ENCODE measurements at regions not wholly inside any gene's neighbourhood (a gene's known extent, or its start where the extent isn't known, plus 50 kb on each side); places are given as distances from the start of the nearest gene placed in this dataset.

DNA sequence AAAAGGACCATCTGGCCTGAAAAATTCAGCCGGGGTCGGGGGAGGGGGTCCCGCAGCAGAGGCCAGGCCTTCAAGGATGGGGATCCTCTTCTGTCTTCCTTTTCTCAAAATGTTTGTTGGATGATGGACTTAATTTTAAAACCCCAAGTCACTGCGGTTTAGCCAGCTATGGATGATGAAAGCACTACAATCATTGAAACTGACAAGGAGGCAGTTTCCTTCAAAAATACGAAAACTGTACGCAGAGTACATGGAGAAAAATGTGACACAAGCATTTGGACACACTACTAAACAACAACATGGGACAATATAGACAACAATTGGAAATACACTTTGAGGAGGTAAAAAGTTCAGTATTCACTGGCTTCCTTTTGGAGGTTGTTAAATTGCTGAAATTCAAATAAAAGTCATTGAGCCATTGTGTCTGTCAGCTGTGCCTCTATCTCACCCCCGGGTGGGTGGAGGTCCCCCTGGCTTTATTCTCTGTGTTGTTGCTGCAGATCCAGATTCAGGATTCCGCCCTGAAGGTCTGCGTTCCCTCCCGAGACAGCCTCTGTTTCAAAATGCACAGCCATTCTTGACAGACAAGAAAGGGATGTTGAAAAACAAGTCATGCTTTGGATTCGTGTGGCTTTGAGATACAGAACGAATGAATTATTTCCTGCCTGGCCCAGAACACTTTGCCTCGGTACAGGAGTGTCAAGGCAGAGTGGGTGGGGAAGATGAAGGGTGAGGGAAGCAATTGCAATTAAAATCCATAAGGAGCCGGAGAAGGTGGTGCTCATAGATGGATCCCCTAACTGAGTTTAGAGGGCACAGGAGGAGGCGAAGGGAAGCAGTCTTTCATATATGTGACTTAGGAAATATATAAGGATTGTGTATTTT, 118.2 kb downstream of the TTLL2 start:
- DNase-seq = no peak

DNA sequence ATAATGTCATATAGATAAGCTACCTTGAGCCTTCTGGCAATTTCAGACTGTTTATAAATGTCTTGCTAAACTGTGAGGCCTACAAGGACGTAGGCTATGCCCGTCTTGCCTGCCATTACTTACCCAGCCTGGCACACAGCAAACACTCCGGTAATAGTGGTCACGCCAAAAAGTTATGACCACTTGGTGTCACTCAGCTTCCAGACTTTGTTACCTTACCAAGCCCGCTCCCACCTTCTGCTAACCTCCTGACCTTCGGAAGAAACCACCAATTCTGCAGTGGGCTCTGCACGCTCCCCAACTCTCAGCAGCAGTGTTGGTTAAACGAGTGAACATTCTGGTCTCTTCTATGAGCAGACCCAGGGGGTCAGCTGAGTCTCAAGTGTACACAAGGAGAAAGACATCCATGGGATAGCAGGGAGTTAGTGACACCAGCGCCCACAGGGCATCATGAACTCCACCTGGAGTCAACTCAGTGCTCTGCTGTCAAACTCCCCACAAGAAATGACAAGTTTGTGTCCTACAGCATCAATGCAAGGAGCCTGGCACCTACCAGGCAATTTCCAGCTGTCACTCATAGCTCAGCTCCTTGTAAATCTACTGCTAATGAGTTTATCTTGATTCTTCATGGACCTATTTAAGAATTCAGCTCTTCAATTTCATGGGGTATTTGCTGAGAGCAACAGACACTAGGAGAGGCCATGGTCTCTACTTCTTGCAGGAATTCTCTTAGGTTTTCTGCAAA, 119.9 kb downstream of the TTLL2 start:
- no peak for DNase-seq

DNA sequence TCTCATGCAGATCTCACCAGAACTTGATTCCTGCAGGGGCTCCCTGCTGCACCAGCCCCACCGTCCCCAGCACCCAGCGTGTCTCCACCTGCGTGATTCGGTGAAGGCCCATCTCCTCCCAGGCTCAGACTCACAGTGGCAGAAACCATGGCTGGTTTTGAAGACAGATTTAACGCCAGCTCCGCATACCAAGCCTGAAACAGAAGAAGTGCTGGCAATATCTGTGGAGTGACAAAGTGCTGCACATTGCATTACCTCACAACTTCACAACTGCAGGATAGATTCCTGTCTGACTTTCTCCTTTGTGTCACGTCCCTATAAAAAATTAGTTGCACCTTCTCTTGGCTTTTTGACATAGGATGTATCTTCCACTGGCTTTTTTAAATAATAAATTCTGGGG, 120.7 kb downstream of the TTLL2 start:
- no peak for DNase-seq

DNA sequence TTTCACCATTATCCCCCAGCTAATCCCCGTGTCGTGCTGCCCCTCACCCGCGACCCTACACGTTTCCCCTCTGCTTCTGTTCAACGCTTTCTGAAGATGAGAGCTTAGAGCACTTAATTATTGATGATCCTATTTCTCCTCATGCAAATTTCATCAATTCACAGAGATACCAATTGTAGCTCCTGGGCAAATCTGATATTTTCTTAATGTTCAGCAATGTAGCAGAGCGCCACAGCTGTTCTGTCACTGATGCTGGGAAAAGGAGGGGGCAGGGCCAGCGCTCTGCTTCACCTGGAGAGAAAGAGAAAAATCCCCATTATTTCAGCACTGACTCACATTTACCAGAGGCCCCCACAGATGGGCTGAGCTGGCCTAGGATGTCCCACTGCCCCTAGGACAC, 121.2 kb downstream of the TTLL2 start:
- DNase-seq = no peak

DNA sequence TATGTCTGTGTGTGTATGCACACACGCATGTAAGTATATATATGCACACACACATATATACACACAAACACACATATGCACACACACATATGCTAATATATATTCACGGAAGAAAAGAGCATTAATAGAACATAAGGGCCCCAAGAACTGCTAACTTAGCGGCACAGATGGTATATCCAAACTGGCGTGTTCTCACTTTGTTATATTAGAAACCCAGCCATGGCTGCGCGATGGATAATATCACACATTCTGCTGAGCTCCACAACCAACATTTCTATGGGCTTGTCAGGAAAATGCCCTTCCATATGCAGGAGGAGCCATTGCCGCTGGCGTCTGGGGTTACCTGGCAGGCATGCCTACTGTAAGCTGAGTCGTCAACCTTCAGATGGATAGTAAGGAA, 122.1 kb downstream of the TTLL2 start:
- no peak for DNase-seq

DNA sequence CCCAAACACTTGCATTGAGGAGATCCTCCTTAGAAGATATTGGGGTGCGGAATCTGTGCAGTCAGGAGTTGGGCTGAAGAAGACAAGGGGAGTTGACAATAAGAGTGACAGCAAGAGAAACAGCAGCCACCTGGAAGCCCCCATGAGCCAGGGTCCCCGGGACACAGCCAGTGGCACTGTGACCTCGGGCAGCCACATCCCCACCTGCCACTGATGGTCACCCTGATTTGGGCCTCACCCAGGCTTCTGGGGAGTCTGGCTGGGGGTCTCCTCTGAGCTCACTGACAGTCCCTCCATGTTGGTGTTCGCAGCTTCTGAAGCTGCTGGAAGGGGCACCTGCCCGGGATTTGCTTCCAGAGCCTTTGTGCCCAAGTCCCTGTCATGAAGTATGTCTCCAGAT, 123.5 kb downstream of the TTLL2 start:
- DNase-seq = no peak

DNA sequence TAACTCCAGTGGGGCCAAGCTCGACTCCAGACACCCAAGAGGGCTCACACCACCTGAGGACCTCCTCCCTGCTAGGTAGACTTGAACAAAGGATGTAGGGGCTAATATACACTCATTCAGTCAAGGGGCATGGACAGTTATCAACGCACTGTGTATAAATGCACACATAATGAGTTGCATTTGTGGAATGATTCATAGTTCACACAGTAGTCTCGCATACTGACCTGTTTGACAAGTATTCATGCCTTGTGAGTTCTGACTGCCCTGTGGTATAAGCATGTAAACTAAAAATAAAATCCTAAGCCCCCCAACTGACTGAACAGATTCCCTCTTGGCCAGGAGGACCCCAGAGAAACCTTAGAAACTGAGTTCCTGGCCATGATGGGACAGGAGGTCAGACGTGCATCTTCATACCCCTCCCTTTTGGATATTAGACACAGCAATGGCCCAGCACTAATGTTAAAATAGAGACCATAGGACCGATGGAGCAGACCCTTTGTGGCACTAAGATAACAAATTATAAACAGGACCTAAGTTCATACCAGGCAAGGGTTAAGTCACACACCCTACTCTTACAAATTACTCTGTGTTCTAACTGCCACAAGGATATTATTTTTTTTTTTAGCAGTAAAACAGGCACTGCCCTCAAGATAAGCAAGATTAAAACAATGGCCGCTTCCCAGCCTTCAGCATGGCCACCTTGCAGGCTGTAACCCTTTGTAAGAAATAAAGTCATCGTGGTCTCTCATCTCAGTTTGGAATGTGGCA, 124.4 kb downstream of the TTLL2 start:
- no peak for DNase-seq

DNA sequence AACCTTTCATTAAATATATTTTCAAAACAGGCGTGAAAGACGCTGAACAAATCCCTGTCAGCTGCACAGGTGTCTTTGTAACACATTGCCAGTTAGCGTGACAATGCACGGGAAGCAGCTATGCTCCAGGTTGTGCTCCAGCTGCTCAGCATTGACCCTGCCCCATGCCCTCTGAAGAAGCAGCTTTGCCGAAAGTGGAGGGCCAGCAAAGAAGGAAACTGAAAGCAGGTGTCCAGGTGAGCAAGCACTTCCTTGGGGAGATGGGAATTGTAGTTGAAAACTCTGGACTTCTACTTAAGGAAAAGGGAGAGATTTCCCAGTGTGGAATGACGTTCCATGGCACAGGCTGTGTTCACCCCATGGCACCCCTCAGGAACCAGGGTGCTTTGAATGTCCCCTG, 125.7 kb downstream of the TTLL2 start:
- DNase-seq = no peak

DNA sequence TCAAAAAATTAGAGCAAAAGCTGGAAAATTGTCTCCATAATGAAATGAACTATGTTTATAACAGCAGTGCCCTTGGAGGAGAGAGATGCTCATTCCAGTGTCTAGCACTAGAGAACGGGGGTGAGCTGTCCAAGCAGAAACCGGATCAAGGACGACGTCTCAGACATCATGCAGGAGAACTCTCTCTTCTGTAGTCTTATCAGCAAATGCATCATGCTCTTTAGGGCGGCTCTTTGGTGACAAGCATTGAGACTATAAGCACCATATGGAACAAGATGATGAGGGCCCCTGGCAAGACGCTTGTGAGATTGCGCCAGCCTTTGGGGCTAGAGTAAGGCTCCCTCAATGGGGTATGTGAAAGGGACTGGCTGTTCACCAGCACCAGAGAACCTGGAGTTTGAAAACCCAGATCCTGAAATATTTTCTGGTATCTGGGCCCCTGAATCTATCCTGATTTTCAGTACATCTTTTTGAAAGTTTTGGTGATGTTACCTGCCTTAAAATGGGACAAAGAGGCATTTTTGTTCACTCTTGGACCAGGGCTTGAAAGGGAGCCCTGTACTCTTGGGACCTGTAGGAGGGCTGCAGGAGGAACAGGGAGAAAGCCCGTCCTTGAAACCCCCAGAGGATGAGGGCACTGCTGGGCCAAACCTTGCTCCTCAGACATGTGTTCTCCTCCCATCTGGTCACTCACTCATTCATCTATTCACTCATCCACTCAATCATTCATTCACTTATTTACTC, 127.6 kb downstream of the TTLL2 start:
- DNase-seq = no peak

DNA sequence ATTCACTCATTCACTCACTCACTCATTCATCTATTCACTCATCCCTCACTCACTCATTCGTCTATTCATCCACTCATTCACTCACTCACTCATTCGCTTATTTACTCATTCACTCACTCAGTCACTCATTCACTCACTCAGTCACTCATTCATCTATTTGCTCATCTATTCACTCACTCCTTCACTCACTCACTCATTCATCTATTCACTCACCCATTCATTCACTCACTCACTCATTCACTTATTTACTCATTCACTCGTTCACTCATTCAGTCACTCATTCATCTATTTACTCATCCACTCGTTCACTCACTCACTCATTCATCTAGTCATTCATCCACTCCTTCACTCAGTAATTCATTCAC, 128.2 kb downstream of the TTLL2 start:
- DNase-seq = no peak

DNA sequence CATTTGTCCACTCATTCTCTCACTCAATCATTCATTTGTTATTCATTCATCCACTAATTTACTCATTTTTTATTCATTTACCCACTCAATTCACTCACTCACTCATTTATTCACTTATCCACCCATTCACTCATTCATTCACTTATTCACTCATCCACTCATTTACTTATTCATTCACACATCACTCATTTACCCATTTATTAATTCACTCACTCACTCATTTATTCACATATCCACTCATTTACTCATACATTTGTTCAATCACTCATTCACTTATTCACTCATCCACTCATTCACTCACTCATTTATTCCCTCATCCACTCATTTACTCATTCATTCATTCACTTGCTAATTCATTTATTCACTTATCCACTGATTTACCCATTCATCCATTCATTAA, 129.1 kb downstream of the TTLL2 start:
- no peak for DNase-seq

DNA sequence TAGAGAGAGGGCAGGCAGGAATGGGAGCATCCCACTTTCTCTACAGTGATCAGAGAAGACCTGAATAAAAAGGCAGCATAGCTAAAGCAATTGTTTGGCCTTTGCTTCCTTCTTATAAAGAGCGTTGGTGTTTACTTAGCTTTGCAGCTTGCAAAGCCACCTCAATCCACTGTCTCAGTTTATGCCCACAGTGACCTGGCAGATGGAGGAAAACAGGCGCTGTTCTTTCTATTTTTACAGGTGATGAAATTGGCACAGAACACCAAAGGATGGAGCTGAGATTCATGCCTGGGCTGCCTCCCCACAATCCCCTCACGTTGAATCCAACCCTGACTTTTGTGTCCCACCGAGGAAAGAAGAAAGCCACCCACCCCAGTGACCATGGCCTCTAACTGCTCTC, 130.5 kb downstream of the TTLL2 start:
- DNase-seq = no peak

DNA sequence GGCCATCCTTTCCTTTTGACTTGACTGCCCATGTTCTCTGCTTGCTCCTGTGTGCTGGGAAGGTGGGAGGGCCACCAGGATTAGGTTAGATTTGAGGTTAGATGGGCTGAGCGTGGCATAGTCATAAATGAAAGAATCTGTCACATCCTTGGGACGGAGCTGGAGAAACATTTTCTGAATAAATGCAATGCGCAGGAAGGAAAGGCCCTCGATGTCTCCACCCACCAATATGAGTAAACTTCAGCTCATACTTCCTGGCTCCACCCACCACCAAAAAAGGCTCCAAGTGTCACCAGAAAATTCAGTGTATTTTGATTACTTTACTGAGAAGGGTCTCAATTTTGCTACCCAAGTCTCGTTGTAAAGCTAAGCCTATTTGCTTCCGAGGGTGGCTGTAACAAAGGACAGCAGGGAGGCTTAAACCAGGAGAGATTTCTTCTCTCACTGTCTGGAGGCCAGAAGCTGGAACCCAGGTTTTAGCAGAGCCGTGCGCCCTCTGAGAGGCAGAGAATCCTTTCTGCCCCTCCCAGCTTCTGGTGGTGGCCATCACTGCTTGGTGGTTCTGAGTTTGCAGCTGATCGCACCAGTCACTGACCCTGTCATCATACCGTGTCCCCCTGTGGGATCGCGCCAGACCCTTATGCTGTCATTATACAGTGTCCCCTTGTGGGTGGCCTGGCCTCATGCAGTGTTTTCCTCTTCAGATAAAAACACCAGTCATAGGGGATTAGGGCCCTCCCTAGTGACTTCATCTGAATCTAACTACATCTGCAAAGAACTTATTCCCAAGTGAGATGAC, 137.8 kb downstream of the TTLL2 start:
- no peak for DNase-seq

DNA sequence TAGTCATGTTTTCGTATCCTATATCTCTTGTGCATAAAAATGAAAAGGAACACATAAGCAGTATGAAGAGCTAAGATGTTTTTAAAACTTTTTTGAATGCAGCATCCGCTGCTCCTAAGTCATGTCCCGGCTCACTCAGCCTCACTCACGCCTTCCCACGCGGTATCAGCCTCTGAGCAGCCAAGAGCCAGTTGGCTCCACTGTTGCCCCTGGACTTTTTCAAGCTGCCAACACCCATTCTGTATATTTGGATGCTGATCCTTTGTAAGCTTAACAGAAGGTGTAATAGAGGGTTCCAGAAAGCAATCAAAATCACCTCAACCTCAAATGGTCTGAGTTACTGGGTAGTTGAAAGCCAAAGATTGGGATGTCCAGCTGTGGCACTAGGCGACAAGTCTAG, 139.3 kb downstream of the TTLL2 start:
- no peak for DNase-seq

DNA sequence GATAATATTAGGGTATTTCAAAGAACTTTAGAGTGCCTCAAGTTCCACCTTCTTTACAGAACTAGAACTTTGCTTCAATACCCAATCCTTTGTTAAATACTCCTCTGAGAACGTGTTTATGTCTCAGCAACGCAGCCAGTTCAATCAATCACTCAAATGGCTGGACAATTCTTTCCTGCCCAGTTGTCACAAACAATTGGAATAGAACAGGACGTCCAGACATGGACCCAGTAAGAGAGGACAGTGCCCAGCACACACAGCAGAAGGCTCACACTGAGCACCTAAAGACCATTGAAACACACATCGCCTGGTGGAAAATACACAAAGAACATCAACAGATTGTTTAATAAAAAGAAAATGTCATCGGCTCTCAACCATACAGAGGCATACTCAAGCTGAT, 140.6 kb downstream of the TTLL2 start:
- no peak for DNase-seq

DNA sequence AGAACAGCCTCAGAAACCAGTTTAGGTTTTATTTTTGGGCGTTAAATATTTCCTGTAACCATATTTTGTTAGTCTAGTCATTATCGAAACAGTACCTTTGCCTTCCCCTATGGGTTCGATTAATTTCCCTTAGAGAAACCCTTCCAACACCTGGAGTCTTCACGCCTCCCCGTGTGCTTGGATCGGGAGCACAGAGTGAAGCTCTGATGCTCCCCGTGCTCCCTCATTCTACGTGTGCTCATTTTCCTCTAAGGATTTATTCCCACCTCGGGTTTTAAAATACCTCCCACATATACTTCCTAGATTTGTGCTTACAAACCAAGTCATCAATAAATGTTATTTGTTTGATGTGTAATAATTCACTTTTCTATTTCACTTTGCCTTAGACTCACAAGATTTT, 142.4 kb downstream of the TTLL2 start:
- DNase-seq = no peak

DNA sequence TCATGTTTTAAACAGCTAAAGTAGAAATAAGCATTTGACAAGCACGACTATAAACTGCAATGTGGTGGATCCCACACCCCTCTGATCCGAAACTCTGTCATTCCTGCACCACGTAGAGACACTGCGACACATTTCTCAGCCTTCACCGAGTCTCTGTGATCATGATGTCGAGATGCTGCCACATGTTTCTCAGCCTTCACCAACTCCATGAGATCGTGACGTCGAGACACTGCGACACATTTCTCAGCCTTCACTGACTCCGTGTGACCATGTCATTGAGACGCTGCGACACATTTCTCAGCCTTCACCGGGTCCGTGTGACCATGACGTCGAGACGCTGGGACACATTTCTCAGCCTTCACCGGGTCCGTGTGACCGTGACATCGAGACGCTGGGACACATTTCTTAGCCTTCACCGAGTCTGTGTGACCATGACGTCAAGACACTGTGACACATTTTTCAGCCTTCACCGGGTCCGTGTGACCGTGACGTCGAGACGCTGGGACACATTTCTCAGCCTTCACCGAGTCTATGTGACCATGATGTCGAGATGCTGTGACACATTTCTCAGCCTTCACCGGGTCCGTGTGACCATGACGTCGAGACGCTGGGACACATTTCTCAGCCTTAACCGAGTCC, 143.0 kb downstream of the TTLL2 start:
- no peak for DNase-seq

DNA sequence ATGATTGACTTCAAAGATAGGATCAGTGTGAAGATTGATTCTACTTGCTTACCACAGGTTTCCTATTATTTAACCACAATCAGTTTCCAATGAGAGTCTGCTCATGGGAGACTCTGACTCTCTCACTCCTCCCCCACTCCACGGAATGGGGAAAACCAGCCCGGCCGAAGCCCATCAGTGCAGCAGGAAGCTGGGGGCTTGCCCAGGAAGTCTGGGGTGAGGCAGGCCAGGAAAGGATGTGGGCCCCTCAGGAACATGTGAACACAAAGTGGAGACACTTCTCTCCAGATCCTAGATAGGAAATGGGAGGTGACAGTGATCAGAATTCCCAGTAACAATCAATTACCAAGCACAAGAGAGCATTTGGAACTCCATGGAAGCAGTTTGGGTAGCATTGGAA, 144.2 kb downstream of the TTLL2 start:
- no peak for DNase-seq

DNA sequence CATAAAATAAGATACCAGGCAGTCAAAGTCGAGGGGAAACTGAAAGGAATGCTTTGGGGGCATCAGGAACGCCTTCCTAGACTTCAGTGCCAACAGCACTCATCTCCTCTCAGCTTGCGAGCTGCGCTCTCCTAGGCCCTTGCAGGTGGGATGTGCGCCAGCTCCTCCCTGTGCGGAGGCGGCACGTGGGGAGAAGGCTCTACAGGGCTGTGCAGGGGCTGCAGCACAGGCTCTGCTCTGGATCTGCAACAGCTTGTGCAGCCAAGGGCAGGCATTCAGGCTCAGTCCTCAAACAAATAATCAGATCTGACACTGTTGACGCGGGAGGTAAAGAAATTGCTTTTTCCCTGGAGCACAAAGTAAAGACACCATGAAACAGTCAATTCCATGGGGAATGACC, 144.8 kb downstream of the TTLL2 start:
- DNase-seq = no peak

DNA sequence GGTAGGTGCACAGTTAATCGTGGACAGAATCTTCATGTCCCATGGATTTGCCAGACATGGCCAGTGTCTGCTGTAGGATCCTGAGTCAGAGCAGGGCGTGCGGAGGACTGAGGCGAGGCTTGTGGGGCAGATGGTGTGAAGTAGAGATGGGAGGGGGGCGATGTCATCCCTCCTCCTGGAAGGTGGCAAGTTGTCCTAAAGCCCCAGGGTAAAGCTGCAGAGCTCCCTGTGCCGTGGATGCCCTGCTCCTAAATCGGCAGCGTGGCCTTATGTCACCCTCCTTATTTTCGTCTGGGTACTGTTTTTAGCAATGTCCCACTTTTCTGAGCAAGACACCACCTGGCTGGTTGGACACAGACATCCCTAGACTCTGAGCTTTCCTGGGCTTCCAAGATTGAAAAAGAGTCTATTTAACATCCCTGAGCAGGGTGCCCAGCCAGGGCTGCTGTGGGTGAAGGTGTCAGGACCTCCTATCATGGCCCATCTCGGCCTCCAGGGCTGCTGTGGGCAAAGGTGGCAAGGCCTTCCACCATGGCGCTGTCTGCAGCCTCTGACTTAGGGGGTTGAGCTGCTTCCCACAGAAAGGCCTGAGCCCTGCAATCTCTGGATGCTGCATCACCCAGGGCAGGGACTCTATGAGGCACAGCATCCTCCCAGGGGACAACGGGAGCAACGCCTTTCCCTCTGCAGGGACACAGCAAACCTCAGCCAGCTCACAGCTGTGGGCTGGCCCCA, 145.4 kb downstream of the TTLL2 start:
- DNase-seq = no peak

Data from muscle of arm (tissue), 1 donor.